Ramos (cell line): ENCODE measurements at regions not wholly inside any gene's neighbourhood (a gene's known extent, or its start where the extent isn't known, plus 50 kb on each side); places are given as distances from the start of the nearest gene placed in this dataset.

Experiments
- in situ Hi-C: fragments of 300-500 bp; cut with MboI; formaldehyde crosslinking; loops from one replicate; pipeline ENCODE4 v1.14.3; 2022; ENCODE audit warnings: low sequenced_read_pairs; ENCODE audit not compliant: unreplicated experiment

GRCh38 chr12:125402874-125403789, 337.9 kb downstream of the AACS start:
- in situ Hi-C loops, result no loop called here

GRCh38 chr12:125403843-125404242, 338.6 kb downstream of the AACS start:
- in situ Hi-C loops, result no loop called here

- in situ Hi-C loops, result no loop called here
These were observed 340.9 kb downstream of the AACS start for GRCh38 chr12:125406131-125406530.

- in situ Hi-C loops, result no loop called here
These were observed 343.5 kb downstream of the AACS start for GRCh38 chr12:125408718-125409117.

GRCh38 chr12:125412506-125412905, 347.3 kb downstream of the AACS start:
- in situ Hi-C loops, result no loop called here

- in situ Hi-C loops, result no loop called here
These were observed 352.2 kb downstream of the AACS start for GRCh38 chr12:125417446-125417845.

- in situ Hi-C loops, result no loop called here
These were observed 353.8 kb downstream of the AACS start for GRCh38 chr12:125418902-125419564.

GRCh38 chr12:125424909-125425308, 359.7 kb downstream of the AACS start:
- in situ Hi-C loops, result no loop called here

- in situ Hi-C loops, result no loop called here
These were observed 366.3 kb downstream of the AACS start for GRCh38 chr12:125431516-125431915.

- in situ Hi-C loops, result no loop called here
These were observed 368.9 kb downstream of the AACS start for GRCh38 chr12:125434131-125434530.

- in situ Hi-C loops, result no loop called here
These were observed 369.8 kb downstream of the AACS start for GRCh38 chr12:125434936-125435443.

GRCh38 chr12:125435871-125436270, 370.6 kb downstream of the AACS start:
- in situ Hi-C loops, result no loop called here

- in situ Hi-C loops, result no loop called here
These were observed 371.5 kb downstream of the AACS start for GRCh38 chr12:125436686-125437085.

GRCh38 chr12:125440399-125440798, 375.2 kb downstream of the AACS start:
- in situ Hi-C loops, result no loop called here

GRCh38 chr12:125443341-125443740, 378.1 kb downstream of the AACS start:
- in situ Hi-C loops, result no loop called here

- in situ Hi-C loops, result no loop called here
These were observed 386.2 kb downstream of the AACS start for GRCh38 chr12:125451408-125451807.

- in situ Hi-C loops, result no loop called here
These were observed 388.5 kb downstream of the AACS start for GRCh38 chr12:125453751-125454150.

- in situ Hi-C loops, result no loop called here
These were observed 389.1 kb downstream of the AACS start for GRCh38 chr12:125454291-125454690.

- in situ Hi-C loops, result no loop called here
These were observed 389.7 kb downstream of the AACS start for GRCh38 chr12:125454786-125455480.

- in situ Hi-C loops, result no loop called here
These were observed 390.3 kb downstream of the AACS start for GRCh38 chr12:125455556-125455955.
